ENCODE measurements at regions not wholly inside any gene's neighbourhood (a gene's known extent, or its start where the extent isn't known, plus 50 kb on each side); places are given as distances from the start of the nearest gene placed in this dataset.

DNA sequence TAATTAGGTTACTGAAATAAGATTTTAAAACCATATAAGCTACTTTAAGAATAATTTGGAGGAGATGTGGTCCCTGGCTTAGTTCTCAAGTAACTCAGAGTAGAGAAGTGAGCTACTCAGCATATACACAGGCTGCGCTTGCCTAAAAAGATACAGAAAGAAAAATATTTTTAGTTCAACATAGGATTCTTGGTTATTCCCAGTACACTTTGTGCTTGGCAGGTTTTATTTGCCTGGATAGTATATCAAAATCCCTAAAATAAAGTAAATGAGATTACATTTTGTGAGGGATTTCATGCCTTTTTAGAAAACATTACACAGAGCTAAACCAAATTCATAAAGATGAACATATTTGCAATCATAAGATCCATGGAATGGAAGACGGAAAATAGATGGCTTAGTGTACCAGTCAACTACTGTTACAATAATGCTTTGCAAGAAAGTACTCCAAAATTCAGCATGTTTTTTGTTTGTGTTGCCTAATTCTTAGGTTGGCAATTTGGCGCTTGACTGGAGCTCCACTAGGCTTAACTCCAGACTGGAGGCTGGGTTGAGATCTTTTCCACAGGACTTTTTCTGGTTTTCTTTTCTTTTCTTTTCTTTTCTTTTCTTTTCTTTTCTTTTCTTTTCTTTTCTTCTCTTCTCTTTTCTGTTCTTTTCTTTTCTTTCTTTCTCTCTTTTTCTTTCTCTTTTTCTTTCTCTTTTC is 600.5 kb upstream of the SYT4 start:
- no peak for TF ChIP-seq EZH2phosphoT487 (conservative IDR thresholded peaks at IDR 0.05; ENCODE audit: low read length)
- TF ChIP-seq, protein P1, sequence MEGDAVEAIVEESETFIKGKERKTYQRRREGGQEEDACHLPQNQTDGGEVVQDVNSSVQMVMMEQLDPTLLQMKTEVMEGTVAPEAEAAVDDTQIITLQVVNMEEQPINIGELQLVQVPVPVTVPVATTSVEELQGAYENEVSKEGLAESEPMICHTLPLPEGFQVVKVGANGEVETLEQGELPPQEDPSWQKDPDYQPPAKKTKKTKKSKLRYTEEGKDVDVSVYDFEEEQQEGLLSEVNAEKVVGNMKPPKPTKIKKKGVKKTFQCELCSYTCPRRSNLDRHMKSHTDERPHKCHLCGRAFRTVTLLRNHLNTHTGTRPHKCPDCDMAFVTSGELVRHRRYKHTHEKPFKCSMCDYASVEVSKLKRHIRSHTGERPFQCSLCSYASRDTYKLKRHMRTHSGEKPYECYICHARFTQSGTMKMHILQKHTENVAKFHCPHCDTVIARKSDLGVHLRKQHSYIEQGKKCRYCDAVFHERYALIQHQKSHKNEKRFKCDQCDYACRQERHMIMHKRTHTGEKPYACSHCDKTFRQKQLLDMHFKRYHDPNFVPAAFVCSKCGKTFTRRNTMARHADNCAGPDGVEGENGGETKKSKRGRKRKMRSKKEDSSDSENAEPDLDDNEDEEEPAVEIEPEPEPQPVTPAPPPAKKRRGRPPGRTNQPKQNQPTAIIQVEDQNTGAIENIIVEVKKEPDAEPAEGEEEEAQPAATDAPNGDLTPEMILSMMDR (IDR thresholded peaks at IDR 0.05; ENCODE audit: insufficient read depth, low read length, poor library complexity, severe bottlenecking), result no peak

Data from SU-DHL-6 (cell line).